ENCODE measurements at regions not wholly inside any gene's neighbourhood (a gene's known extent, or its start where the extent isn't known, plus 50 kb on each side); places are given as distances from the start of the nearest gene placed in this dataset.

- TF ChIP-seq CTCF (IDR thresholded peaks at IDR 0.05) (no peak), POLR2A (IDR thresholded peaks at IDR 0.05) (no peak)
Measured at GRCh38 chr11:25218036-25218435, 721.2 kb downstream of the LUZP2 start.

Data from upper lobe of left lung (tissue), 4 donors.